ENCODE measurements at regions not wholly inside any gene's neighbourhood (a gene's known extent, or its start where the extent isn't known, plus 50 kb on each side); places are given as distances from the start of the nearest gene placed in this dataset.
"Not testable (repeated sequence)": the region's sequence is repeated elsewhere in the genome, so short reads cannot be mapped to it uniquely, and the experiment has no call there.

DNA sequence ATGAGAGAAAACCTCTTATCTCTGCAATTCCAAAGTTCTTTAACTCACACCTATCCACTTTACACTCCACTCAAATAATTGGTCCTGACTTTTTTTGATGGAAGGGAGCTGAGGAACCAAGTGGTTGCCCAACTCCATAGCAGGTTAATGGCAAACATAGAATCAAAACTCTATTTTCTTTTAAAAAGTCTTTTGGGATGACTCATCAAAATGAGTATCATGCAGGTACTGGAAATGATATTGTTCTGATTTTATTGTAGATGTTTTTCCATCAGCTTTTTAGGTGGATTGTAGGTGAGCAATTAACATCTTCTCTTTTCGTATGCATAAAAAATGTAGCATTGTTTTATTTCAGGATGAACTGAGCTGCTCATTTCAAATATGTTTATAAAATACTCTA is 239.5 kb downstream of the SATB1 start:
- no peak for DNase-seq

DNA sequence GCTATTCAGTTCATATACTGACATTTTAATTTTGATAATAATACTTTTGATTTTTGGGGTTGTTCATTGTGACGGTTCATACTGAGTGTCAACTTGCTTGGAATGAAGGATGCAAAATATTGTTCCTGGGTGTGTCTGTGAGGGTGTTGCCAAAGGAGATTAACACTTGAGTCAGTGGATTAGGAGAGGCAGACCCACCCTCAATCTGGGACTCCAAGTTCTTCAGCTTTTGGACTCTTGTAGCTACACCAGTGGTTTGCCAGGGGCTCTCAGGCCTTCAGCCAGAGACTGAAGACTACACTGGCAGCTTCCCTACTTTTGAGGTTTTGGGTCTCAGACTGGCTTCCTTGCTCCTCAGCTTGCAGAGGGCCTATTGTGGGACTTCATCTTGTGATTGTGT is 242.2 kb downstream of the SATB1 start:
- DNase-seq, result not testable (repeated sequence)

DNA sequence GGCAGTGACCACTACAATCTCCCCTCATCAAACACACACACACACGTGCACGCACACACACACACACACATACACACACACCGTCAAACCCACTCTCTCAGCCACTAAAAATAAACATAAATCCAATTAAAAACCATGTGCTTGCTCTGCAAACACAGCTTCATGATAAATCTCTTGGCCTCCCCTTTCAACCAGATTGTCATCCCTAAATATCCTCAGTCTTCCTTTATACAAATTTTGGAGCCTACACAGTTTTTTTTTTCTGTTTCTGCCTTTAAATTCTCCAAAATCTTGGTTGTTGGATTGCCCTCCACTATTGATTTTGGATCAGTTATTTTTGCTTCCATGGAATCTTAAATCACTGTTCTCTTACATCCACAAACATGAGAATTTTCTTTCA is 245.6 kb downstream of the SATB1 start:
- DNase-seq, result no peak

DNA sequence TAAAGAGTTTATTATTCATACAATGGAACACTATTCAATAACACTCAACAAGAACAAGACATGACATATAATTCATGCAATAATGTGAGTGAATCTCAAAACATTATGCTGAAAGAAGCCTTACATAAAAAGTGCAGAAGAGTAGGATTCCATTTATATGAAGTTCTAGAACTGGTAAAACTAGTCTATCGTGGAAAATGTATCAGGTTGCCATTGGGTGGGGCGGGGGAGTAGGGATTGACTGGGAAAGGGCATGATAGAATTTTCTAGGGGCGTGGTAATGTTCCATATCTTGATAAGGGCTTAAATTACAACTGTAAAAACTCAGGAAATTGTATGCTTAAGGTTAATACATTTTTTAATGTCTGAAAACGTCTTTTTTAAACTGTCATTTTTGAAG is 247.9 kb downstream of the SATB1 start:
- no peak for DNase-seq

DNA sequence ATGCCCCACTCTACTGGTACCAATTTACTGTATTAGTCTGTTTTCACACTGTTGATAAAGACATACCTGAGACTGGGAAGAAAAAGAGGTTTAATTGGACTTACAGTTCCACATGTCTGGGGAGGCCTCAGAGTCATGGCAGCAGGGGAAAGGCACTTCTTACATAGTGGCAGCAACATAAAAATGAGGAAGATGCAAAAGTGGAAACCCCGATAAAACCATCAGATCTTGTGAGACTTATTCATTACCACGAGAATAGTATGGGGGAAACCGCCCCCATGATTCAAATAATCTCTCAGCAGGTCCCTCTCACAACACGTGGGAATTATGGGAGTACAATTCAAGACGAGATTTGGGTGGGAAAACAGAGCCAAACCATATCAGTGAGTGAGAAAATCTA is 251.2 kb downstream of the SATB1 start:
- DNase-seq, result not testable (repeated sequence)

DNA sequence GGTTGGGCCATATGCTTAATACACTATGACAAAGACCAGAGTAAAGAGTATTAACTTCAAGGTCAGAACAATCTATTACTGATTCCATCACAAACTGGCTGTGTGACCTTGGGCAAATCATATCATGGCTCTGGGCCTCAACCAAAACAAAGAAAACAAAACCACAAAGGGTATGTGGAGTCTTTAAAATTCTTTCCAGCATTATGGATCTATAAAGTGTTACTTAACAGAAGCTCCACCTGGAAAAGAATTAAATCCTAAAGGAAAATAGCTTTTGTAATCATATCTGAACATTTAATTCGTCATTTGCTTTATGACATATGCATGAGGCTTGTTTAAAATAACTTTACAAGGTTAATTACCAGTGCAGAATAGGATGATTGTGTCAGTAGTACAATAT is 265.5 kb downstream of the SATB1 start:
- DNase-seq, result no peak

DNA sequence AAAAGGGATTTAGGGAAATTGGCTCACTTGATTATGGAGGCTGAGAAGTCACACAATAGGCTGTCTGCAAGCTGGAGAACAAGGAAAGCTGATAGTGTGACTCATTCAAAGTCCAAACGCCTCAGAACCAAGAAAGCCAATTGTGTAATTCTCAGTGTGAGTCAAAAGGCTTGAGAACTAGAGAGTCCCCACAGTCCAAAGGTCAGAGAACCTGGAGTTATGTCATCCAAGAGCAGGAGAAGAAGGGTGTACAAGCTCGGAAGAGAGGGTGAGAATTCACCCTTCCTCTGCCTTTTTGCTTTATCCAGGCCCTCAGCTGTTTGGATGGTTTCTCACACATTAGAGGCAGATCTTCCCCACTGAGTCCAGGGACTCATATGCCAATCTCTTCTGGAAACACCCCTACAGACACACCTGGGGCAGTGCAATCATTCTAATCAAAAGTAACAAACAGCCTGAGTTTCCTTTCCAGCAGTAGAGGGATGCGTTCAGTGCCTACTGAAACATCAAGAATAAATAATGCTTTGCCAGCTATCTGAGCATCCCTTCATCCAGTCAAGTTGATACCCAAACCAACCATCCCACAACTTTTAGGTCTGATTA is 271.5 kb downstream of the SATB1 start:
- DNase-seq, result no peak

DNA sequence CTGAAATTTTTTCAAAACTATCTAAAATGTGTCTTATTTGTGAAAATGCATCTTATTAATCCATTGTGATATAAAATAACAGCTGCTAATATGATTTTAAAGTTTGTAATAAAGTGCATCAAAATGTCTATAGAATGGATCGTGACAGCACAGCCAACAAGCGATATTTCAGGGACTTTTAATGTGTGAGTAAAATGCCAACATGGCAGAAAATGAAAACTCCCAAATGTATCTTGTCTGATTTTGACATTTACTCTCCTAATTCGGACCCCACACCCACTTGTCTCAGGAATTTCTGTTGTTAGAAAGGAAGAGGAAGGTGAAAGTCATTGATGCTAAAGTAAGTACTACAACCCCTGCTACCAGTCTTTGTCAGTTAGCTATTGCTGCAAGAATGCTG is 273.9 kb downstream of the SATB1 start:
- DNase-seq, result no peak

DNA sequence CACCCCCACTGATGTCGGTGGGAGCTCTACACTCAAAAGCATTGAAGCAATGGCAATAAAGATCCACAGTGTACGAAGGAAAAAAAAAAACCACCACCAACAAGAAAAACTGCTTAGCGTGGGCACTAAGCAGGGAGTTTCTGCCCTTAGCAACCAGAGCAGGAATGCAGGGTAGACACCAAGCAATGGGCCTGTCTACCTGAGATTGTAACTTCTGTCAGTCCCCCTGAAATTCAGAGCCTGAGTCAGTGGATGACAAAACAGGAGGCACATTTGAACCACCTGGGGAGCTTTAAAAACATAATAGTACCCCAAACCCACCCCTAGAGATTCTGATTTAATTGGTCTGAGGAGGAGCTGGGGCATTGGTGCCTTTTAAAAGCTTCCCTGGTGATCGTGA is 275.2 kb downstream of the SATB1 start:
- no peak for DNase-seq

DNA sequence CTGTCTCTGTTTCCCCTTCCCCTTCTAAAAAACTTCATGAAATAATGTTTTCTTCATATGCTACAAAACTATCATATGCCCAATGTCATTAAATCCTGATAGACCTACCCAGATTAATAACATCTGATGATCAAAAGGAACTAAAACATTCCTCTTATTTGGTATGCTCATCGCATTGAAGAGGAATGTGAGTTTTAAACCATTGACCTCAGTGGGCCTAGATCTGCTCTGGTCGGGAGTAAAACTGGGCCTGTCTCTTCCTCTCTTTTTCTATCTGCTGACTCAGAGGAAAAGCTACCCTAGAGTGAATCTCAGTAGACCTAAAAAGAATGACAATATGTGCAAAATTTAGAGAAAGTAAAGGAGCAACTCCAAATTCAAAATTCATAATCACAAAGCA is 275.8 kb downstream of the SATB1 start:
- DNase-seq, result no peak

DNA sequence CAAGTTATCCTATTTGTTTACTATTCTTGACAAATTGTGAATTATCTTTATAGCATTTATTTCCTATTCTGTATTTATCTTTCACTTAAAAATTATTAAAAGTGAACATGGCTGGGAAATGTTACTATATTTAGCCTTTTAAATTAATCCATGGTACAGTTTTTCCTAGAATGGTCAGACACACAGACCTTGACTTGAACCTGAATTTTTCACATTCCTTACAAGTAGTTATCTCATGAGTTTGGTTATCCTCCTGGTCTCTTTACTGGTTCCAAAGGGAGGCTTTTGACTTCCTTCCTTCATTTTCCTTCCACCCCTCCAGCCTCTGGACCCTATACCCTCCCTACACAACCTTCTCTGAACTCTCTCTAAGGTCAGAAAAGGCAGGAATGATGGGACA is 280.6 kb downstream of the SATB1 start:
- no peak for DNase-seq

DNA sequence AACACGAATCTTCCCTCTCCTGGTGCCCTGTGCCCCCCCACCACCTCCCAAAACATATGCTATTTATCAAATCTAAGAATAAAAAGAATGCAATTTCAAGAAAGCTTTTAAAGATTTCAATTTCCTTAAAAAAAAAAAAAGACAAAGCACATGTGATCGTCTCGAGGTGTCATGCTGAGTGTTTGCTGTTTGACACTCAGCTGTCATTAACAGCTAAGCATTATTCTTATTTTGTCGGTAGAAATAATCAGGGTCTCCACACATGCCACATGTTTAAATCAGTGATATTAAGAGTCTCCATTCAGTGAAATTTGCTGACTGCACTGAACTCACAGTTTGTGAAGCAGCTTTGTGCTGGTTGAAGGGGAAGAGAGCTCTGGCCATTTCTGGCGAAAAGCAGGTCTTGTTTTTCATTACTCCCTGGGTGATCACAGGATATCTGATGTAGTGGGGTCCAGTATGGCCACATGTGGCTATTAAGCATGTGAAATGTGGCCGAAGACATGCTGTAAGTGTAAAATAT is 281.8 kb downstream of the SATB1 start:
- DNase-seq, result no peak

DNA sequence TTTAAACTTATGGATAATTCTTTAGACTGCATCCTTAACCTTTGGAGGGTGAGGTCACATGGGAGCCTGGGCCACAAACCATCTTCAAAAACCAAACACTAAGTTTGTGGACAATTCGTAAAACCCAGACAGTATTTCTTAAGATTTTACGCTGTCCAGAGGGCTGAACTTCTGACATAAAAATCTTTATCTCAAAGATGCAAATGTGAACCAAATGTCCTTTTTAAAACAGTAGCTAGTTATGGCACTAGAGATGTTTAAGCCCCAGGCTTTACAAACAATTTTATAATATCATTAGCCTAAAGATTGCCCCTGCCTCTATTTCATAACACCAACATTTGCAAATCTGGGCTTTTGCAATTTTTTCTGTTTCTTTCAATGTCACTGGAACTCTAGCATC is 287.2 kb downstream of the SATB1 start:
- DNase-seq, result no peak

DNA sequence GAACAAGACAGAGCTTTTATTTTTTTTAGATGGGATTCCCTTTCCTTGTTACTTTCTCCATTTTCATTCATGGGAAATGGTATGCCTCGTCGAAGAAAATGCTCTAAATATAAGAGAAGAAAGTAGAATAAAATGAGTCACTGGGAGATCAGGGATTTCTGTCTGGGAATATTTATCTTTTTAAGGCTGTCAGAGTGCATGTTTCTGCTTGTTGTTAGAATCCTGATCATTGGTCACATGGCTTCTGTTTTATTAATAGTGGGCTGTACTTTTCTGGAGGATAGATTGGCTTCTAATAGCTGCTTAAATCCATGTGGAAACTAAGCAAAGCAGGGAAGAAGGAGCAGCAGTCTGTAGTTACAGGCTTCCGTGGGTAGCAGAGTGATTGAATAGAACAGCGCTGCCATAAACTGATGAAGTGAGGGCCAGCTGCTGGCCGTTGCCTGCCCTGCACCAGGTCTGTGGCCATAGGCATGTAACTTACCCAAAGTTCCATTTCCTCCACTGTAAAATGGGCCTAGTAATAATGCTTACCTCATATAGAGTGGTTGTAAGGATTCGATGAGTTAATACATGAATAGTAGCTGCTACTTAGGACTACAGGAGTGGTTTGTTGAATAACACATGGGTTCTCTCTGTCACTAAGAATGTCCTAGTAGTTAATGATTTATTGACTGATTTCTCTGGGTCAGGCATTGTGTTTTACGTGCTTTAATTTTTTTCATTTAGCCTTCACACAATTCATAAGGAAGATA is 289.9 kb downstream of the SATB1 start:
- DNase-seq, result no peak

DNA sequence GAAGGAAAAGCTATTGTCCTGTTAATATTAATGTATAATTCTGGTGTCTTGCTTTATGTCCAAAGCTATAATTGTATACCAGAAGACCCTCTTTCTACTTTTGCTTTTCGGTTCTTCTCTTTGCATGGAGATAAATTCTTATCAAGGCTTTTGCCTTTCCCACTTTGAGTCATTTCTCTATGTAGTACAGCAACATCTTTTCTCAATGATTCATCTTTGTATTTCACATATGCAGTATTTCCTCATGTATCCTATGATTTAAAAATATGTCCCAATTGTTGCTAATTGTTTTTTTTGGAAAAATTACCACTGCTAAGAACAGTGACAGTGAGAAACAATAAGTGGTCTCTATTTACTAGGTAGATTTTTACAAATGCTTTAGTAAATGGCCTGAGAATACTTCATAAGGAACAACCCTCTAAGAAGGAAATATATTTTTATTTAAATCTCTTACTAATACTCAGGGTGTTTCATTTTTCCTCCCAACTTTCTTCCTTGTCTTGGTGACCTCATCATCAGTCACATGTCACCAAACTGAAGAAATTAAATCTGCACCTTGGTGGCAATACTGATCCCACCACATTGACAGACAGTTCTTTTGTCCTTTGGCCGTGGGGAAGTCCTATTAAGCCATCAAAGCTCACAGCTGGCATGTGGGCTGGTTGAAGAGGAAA is 290.6 kb downstream of the SATB1 start:
- DNase-seq, result no peak

DNA sequence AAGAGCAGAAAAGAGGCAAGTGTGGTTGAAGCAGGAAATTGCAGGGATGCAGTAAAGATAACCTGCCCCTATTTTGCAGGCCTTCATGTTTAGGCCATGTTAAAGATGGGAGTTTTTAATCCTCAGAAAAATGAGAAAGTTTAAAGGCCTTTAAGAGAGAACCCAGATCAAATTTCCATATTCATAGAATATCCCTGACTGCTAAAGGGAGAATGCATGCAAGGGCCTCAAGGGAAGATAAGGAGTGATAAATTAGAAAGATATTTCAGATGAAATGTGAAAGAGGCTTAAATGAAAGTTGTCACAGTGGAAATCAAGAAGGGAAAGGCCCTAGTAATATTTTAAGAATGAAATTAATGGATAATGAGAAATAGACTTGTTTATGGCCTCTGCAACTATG is 292.1 kb downstream of the SATB1 start:
- DNase-seq, result no peak

DNA sequence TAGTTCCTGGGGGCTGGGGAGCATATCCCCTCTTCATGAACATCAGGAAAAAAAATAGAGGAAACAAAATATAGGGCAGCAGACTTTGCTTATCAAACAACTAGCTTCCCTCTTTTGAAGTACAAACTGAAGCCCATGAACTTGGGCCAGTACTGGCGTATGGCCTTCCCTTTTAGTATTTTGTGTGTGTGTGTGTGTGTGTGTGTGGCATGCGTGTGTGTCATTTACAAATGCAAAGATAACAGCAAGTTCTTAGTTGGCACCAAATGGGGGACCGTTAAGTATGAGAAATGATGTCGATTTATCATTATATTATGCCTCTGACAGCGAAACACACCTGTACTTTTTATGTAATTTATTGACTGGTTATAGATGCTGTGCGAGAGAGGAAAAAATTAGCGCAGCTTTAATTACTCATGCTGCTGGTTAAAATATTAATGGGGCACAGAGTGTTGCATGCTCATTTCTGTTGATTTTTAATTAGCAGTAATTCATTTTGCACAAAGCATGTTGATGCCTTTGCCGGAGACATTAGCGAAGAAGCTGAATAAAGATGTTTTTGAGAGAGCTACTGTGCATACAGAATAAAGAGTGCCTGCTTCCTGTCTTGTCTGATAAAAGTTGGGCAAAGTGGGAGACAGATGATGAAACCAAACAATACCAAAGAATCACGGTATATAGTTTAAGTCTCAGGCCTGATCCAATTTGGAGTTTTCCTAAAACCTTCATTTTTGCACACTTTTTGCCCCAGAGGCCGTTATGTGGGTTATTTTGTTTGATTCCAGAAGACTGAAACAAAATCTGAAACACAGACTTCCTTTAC is 297.1 kb downstream of the SATB1 start:
- no peak for DNase-seq

DNA sequence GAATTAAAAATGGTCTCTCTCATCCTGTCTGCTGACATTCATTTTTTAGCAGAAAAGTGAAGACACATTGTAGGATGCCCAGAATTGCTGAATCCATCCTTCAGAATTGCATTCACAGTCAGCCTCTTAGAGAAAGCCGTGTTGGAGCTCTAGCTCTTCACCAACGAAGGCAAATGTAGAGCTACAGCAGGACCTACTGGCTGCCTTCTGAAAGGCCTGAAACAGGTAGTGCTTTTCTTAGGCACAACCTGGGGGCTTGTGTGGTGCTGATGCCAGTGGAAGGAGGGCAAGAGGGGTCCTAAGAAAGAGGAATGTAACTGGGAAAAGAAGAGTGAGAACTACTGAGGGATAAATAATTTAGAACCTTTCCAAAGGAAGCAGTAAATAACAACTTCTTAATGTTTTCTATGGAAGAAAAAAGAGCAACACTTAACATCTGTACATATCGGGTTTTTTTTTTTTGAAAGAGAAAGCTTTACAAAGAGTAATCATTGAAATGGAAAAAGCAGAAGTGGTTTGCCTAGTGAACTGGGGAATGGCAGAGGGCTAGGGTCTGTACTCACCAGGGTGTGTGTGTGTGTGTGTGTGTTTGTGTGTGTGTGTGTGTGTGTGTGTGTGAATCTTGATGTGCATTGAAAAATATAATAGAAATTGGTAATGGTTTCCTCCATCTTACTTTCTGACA is 297.8 kb downstream of the SATB1 start:
- peak in 1 of 2 donors; percentile 42 for DNase-seq

DNA sequence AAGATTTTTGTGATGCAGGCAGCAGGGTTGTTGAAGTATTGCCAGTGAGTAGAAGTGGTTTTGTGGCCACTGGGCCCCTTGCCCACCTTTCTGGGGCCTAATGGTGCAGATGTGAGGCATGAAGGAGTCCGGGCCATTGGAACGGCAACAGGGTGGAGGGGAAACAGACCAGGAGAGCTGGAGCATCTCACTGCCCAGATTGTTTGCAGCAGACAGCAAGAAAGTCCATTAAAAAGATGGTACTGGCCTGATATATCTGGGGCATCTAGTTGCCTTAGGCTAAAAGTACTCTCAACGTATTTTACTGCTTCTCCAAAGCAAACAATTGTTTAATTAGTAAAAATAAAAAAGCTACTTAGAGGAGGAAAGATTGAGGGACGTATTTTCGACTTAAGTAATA is 298.4 kb downstream of the SATB1 start:
- DNase-seq, result no peak

DNA sequence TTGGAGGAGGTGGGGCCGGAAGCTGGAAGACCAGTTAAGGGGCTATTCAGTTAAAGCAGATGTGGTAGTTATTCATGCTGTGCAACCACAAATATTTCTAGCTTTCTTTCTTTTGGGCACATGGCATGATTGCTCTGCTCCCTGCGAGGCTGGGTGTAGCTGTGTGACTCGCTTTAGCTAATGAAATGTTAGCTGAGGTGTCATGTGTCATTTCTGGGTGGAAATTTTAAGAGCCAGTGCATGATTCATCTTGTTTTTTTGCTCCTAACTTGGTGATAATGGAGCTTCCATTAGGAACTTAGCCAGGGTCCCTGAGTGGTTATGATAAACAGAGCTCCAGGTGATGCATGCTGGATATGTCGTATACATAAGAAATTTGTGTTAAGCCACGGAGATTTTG is 300.6 kb downstream of the SATB1 start:
- no peak for DNase-seq

DNA sequence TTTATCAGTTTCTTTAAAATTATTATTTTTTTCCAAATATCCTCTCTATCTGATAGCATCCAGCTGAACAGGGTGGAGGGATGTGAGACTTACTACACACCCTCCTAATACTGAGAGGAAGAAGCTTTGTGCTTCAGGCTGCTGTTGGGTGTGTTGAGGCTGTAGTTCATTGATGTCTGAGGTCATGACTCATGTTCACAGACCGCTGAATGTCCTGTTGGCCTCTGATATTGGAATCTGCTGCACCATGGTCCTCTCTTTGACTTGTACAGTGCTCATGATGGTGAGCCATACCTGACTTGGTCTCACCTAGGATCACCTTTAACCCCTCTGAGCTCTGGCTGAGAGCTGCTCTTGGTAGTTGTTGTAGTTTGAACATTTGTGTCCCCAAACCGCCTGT is 302.9 kb downstream of the SATB1 start:
- no peak for DNase-seq

DNA sequence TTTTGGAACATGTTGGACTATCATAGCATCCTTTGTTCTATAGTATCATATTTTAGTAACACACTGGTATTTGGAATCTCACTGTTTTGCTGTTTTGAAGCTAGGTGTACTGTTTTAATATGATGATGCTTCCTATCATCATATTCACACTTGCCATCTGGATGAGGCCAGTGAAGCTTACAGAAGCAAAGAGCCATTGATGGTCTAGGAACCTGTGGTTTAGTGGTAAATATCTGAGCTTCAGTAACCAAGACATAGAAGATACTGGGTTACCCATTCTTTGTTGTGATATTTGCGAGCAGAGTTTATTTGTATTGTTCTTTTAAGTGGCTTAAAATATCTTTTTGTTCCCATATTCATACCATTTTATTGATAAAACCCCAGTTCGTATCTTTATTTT is 304.1 kb downstream of the SATB1 start:
- DNase-seq, result no peak

DNA sequence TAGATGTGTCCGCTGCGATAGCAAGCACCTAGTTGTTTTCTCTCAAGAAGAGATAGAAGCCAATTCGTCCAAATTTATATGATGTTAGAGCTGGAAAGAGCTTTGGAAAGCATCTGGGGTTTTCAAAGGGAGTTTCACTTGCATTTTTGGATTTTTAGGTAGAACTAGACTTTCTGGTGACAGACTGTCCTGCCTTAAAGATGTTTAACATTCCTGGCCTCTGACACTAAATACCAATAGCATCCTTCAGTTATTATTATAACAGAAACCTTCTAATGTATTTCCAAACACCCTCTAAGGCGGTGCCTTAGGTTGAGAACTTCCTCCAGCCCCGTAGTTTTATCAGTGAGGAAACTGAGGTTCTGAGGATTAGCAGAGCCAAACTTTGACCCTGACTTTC is 305.3 kb downstream of the SATB1 start:
- DNase-seq, result no peak

Data from CD4-positive, alpha-beta T cell treated with Interferon alpha-2 for 1 hour (primary cell).